Ascending aorta (tissue), 2 donors: ENCODE measurements at regions not wholly inside any gene's neighbourhood (a gene's known extent, or its start where the extent isn't known, plus 50 kb on each side); places are given as distances from the start of the nearest gene placed in this dataset.
"Not testable (repeated sequence)": the region's sequence is repeated elsewhere in the genome, so short reads cannot be mapped to it uniquely, and the experiment has no call there.

Experiments
- DNase-seq, 2 donors: peaks; one replicate each; pipeline ENCODE4 v3.0.0-alpha.2; 2019; ENCODE audit warnings: low spot score in 2 of 2
- H3K27ac ChIP-seq, 2 donors: fragments of 200-600 bp; sonication (generic); one replicate each; pipeline ENCODE4 v1.5.1; 2016 to 2017; ENCODE audit warnings: mild to moderate bottlenecking in 1 of 2
- H3K27me3 ChIP-seq: fragments of 200-600 bp; sonication (generic); one replicate; pipeline ENCODE4 v1.5.1; 2017
- H3K36me3 ChIP-seq, 2 donors: fragments of 200-600 bp; sonication (generic); one replicate each; pipeline ENCODE4 v1.5.1; 2016
- H3K4me1 ChIP-seq, 2 donors: fragments of 200-600 bp; sonication (generic); one replicate each; pipeline ENCODE4 v1.5.1; 2016 to 2017; ENCODE audit warnings: mild to moderate bottlenecking in 1 of 2
- H3K4me3 ChIP-seq, 2 donors: fragments of 200-600 bp; sonication (generic); one replicate each; pipeline ENCODE4 v1.5.1; 2016 to 2017; ENCODE audit warnings: mild to moderate bottlenecking in 1 of 2
- H3K9me3 ChIP-seq, 2 donors: fragments of 200-600 bp; sonication (generic); one replicate each; pipeline ENCODE4 v1.5.1; 2016
- intact Hi-C: fragments of 100-400 bp; cut with DNase I; formaldehyde crosslinking; loops from one replicate; pipeline ENCODE4 v1.15.1; 2023
- TF ChIP-seq, protein P1 (sequence below), 3 experiments: fragments of 200-600 bp in 2 of 3; fragments of 450-650 bp in 1 of 3; sonication (generic) in 2 of 3; IDR thresholded peaks; one replicate each; pipeline ENCODE4 v1.5.1; 2016 to 2019; ENCODE audit warnings: antibody characterized with exemption in 3 of 3, mild to moderate bottlenecking in 1 of 3, moderate library complexity in 1 of 3

DNA sequence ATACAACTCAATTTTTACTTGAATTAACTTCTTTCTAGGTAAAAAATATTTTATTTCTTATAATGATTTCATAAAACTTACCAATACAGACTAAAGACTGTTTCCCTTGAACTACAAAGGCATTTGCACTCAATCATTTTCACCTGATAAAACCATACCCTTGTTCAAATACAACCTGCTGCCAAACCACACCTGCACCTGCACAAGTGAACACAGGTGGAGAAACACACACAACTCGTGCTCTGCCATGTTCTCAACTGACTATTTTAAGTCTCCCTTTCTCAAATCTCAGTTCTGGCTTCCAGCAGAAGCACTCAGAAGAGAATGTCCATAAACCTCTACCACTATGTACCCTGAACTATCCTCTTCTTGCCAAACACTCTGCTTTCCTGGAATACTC lies 1892.1 kb downstream of the MAT2B start:
- no peak for DNase-seq
- H3K27me3 ChIP-seq = no peaks in the 10 kb centered on the region
- intact Hi-C loops = no loop called here
- H3K4me3 ChIP-seq = no peak overlapping the region
- H3K9me3 ChIP-seq = no peaks in the 10 kb centered on the region
- H3K27ac ChIP-seq = no peak overlapping the region
- TF ChIP-seq, protein P1, sequence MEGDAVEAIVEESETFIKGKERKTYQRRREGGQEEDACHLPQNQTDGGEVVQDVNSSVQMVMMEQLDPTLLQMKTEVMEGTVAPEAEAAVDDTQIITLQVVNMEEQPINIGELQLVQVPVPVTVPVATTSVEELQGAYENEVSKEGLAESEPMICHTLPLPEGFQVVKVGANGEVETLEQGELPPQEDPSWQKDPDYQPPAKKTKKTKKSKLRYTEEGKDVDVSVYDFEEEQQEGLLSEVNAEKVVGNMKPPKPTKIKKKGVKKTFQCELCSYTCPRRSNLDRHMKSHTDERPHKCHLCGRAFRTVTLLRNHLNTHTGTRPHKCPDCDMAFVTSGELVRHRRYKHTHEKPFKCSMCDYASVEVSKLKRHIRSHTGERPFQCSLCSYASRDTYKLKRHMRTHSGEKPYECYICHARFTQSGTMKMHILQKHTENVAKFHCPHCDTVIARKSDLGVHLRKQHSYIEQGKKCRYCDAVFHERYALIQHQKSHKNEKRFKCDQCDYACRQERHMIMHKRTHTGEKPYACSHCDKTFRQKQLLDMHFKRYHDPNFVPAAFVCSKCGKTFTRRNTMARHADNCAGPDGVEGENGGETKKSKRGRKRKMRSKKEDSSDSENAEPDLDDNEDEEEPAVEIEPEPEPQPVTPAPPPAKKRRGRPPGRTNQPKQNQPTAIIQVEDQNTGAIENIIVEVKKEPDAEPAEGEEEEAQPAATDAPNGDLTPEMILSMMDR (IDR thresholded peaks at IDR 0.05) = no peak
- H3K36me3 ChIP-seq = no peaks in the 10 kb centered on the region
- H3K4me1 ChIP-seq = no peaks in the 10 kb centered on the region

GRCh38 chr5:165400086-165400485 lies 1894.7 kb downstream of the MAT2B start:
- Histone ChIP-seq H3K4me1 (no peaks in the 10 kb centered on the region), H3K36me3 (no peaks in the 10 kb centered on the region), H3K27ac (no peak overlapping the region), H3K4me3 (no peak overlapping the region), H3K9me3 (no peaks in the 10 kb centered on the region), H3K27me3 (no peaks in the 10 kb centered on the region)
- TF ChIP-seq, protein P1 (IDR thresholded peaks at IDR 0.05) = no peak
- no peak for DNase-seq
- intact Hi-C loops = no loop called here

DNA sequence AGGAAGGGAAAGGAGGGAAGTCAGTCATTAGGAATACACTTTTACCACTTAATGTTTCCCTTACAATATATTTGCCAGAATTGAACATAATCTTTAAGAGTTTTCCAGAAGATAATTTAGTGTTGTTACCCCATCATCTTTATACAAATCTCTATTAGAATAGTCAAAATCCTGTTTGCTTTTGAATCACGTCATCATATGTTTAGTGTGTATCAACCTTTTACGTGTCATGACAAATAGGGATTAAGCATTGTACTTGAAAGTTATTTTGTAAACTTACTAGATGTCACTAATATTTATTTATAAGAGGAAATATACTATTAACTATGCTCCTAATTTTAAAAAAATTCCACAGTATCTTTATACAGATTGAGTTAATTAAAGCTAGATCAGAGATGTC lies 1899.5 kb downstream of the MAT2B start:
- Histone ChIP-seq H3K27me3 (no peaks in the 10 kb centered on the region), H3K4me3 (no peak overlapping the region), H3K9me3 (no peaks in the 10 kb centered on the region), H3K27ac (no peak overlapping the region), H3K4me1 (no peaks in the 10 kb centered on the region), H3K36me3 (no peaks in the 10 kb centered on the region)
- intact Hi-C loops = no loop called here
- TF ChIP-seq, protein P1 (IDR thresholded peaks at IDR 0.05) = no peak
- no peak for DNase-seq

DNA sequence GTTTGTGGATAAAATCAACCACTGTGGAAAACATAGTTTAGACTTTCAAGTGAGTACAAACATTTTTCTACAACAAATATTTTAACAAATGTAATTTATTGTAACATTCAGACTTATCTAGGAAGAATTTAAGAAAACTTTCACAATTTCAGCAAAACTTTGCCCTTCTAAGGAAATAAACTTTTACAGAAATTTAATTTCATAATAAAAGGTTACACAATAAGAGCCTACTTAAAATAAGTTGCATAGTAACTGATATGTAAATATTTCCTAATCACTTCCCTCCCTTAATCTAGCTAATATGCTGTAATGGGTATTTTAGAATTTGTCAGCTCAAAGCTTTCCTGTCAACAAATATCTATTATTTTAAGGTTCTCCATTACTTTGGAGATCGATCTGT lies 1899.9 kb downstream of the MAT2B start:
- no peaks in the 10 kb centered on the region for H3K4me1 ChIP-seq
- H3K27me3 ChIP-seq = no peaks in the 10 kb centered on the region
- no peaks in the 10 kb centered on the region for H3K9me3 ChIP-seq
- intact Hi-C loops = no loop called here
- no peak overlapping the region for H3K4me3 ChIP-seq
- H3K27ac ChIP-seq = no peak overlapping the region
- no peaks in the 10 kb centered on the region for H3K36me3 ChIP-seq
- no peak for DNase-seq
- TF ChIP-seq, protein P1 (IDR thresholded peaks at IDR 0.05) = no peak

DNA sequence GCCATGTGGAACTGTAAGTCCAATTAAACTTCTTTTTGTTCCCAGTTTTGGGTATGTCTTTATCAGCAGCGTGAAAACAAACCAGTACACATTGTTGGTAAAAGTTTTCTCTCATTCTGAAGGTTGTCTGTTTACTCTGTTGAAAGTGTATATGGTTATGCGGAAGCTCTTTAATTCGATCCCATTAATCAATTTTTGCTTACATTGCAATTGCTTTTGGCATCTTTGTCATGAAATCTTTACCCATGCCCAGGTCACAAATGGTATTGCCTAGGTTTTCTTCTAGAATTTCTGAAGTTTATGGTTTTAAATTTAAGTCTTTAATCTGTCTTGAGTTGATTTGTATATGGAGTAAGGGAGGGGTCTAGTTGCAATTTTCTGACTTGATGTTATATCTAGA lies 1901.9 kb downstream of the MAT2B start:
- no peak for DNase-seq
- Histone ChIP-seq H3K36me3 (no peaks in the 10 kb centered on the region), H3K9me3 (no peaks in the 10 kb centered on the region), H3K4me3 (no peak overlapping the region), H3K27ac (no peak overlapping the region), H3K27me3 (no peaks in the 10 kb centered on the region), H3K4me1 (no peaks in the 10 kb centered on the region)
- intact Hi-C loops = no loop called here
- TF ChIP-seq, protein P1 (IDR thresholded peaks at IDR 0.05) = no peak

DNA sequence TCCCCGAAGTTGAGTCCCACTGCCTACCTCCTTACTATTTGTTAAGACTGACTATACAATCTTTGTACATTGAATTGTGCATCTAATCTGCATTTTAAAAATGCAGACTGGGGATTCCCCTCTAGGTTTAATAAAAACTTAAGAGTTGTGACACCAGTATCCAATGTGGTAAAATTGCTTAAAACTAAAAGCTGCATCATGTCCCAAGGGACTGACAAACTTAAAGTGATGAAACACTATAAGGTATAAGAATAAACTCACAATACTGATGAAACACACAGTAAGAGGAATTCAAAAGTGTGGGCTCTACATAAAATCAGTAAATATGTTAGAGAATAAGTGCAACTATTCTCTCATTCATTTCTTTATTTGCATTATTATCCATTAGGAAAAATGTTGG lies 1905.1 kb downstream of the MAT2B start:
- H3K4me1 ChIP-seq = no peaks in the 10 kb centered on the region
- no peak for DNase-seq
- no peak overlapping the region for H3K27ac ChIP-seq
- no peak overlapping the region for H3K4me3 ChIP-seq
- no peaks in the 10 kb centered on the region for H3K9me3 ChIP-seq
- TF ChIP-seq, protein P1 (IDR thresholded peaks at IDR 0.05) = no peak
- no peaks in the 10 kb centered on the region for H3K27me3 ChIP-seq
- intact Hi-C loops = no loop called here
- no peaks in the 10 kb centered on the region for H3K36me3 ChIP-seq

DNA sequence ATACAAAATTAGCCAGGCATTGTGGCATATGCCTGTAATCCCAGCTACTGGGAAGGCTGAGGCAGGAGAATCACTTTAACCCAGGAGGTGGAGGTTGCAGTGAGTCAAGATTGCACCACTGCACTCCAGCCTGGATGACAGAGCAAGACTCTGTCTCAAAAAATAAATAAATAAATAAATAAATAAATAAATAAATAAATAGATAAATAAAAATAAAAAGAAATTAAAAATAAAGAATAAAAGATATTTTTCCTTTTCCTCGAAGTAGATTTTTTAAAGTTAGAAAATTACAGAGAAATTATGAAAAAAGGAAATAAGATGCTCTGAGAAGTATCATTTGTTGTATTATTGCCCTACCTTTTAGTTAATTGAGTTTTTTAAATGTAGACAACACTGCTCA lies 1906.1 kb downstream of the MAT2B start:
- DNase-seq, H3K27ac ChIP-seq, H3K36me3 ChIP-seq, intact Hi-C loops, H3K9me3 ChIP-seq, H3K4me1 ChIP-seq, H3K27me3 ChIP-seq, H3K4me3 ChIP-seq: not testable (repeated sequence)
